K562 (cell line): ENCODE measurements at regions not wholly inside any gene's neighbourhood (a gene's known extent, or its start where the extent isn't known, plus 50 kb on each side); places are given as distances from the start of the nearest gene placed in this dataset.
A peak's percentile ranks its signal among the peaks of the same experiment; 100 is the strongest.

Experiments
- ATAC-seq: fragments of 200-7000 bp; cut with Tn5 transposase; 3 replicates; pipeline ENCODE4 v1.9.1; 2020; ENCODE audit warnings: moderate library complexity
- BruUV-seq: library from RNA; stranded (reverse); fragments of 400-500 nt; replicated peaks from 2 replicates; lab custom pipeline; 2021; lab: Mats Ljungman, UMichigan
- CTCF ChIA-PET: fragments of 300-600 bp; formaldehyde crosslinking; extraction: SDS; loops from one replicate; lab custom pipeline; 2021; ENCODE audit warnings: low intra/inter-chr PET ratio; lab: Yijun Ruan, JAX
- POLR2A ChIA-PET: fragments of 300-600, 350-650 bp; sonication (Branson Sonifier 250); formaldehyde crosslinking; extraction: SDS; loops from one replicate; lab custom pipeline; 2021; ENCODE audit warnings: antibody characterized with exemption, inconsistent platforms; lab: Yijun Ruan, JAX
- DNase-seq, 4 experiments: peaks; one replicate each; pipeline versions ENCODE4 v3.0.0 to v3.0.0-alpha.2; 2011 to 2018; ENCODE audit warnings: low spot score in 3 of 4, mixed read lengths in 3 of 4; ENCODE audit errors: extremely low read depth in 1 of 4
- FAIRE-seq: peaks from 2 replicates; lab custom pipeline; 2011; peaks lifted over from hg19 to GRCh38; lab: Jason Lieb, UNC
- H2AFZ ChIP-seq: 2 replicates; pipeline ENCODE4 v1.6.0; 2011; ENCODE audit warnings: low read depth, low read length, control low read depth, inconsistent platforms
- H3K27ac ChIP-seq: fragments of 200-600 bp; 3 replicates; pipeline ENCODE4 v1.8.0; 2011; ENCODE audit warnings: low read depth, mild to moderate bottlenecking, control low read depth, inconsistent platforms, low read length, moderate library complexity, mixed read lengths; ENCODE audit errors: extremely low read depth
- H3K27me3 ChIP-seq, 2 experiments: fragments of 300-600 bp in 1 of 2; 2 replicates in 1 of 2; 3 replicates in 1 of 2; pipeline versions ENCODE4 v1.6.0 to v1.8.0; 2011; ENCODE audit warnings: inconsistent platforms in 2 of 2, low read length in 2 of 2, mild to moderate bottlenecking in 1 of 2, mixed read lengths in 1 of 2, moderate library complexity in 1 of 2; ENCODE audit not compliant: control insufficient read depth in 2 of 2, insufficient read depth in 2 of 2
- H3K36me3 ChIP-seq: fragments of 300-600 bp; 3 replicates; pipeline ENCODE4 v1.8.0; 2011; ENCODE audit warnings: mild to moderate bottlenecking, low read length, inconsistent platforms; ENCODE audit not compliant: control insufficient read depth, insufficient read depth
- H3K4me1 ChIP-seq, 2 experiments: fragments of 200-600 bp in 1 of 2; replicated peaks in 1 of 2; 2 replicates in 1 of 2; 3 replicates in 1 of 2; pipeline versions ENCODE4 v1.5.1 to v1.8.0; 2011; ENCODE audit warnings: inconsistent platforms in 2 of 2, low read length in 2 of 2, mild to moderate bottlenecking in 1 of 2, mixed read lengths in 1 of 2, moderate library complexity in 1 of 2; ENCODE audit not compliant: control insufficient read depth in 2 of 2, insufficient read depth in 2 of 2
- H3K4me2 ChIP-seq: 2 replicates; pipeline ENCODE4 v1.6.1; 2011; ENCODE audit warnings: low read length, control low read depth, inconsistent platforms, mixed read lengths; ENCODE audit not compliant: insufficient read depth
- H3K4me3 ChIP-seq: fragments of 200-600 bp; sonication (generic), shearing (Covaris generic); 2 replicates; pipeline ENCODE4 v1.5.1; 2016; ENCODE audit warnings: control low read depth, inconsistent platforms
- H3K79me2 ChIP-seq: fragments of 200-600 bp; 3 replicates; pipeline ENCODE4 v1.8.0; 2011; ENCODE audit warnings: low read length, inconsistent platforms; ENCODE audit not compliant: control insufficient read depth, insufficient read depth
- H3K9ac ChIP-seq, 2 experiments: 2 replicates each; pipeline versions ENCODE4 v1.6.0 to v1.6.1; 2011; ENCODE audit warnings: low read depth in 2 of 2, low read length in 2 of 2, control low read depth in 1 of 2, inconsistent platforms in 1 of 2, mild to moderate bottlenecking in 1 of 2, mixed read lengths in 1 of 2; ENCODE audit not compliant: insufficient read depth in 1 of 2
- H3K9me1 ChIP-seq: one replicate; pipeline ENCODE4 v1.6.0; 2011; ENCODE audit warnings: inconsistent platforms, mild to moderate bottlenecking, low read length, moderate library complexity; ENCODE audit not compliant: control insufficient read depth, insufficient read depth
- H3K9me3 ChIP-seq: replicated peaks from 2 replicates; pipeline ENCODE4 v1.5.1; 2011; ENCODE audit warnings: low read depth, low read length, inconsistent platforms; ENCODE audit not compliant: control insufficient read depth, insufficient read depth
- H4K20me1 ChIP-seq: replicated peaks from 2 replicates; pipeline ENCODE4 v1.6.1; 2011; ENCODE audit warnings: low read length, inconsistent platforms, mixed read lengths; ENCODE audit not compliant: control insufficient read depth, insufficient read depth
- BMI1 ChIP-seq: fragments of 150-350 bp; IDR thresholded peaks from 2 replicates; pipeline ENCODE4 v1.6.1; 2014; ENCODE audit warnings: low read length
- CBX1 ChIP-seq: sonication (generic); IDR thresholded peaks from 2 replicates; pipeline ENCODE4 v1.6.1; 2016; ENCODE audit warnings: antibody characterized with exemption, low read depth, mild to moderate bottlenecking
- ERF ChIP-seq: fragments of 450-650 bp; formaldehyde crosslinking; IDR thresholded peaks from 2 replicates; pipeline ENCODE4 v1.4.0; 2020; ENCODE audit warnings: mild to moderate bottlenecking, mixed read lengths
- MAFG ChIP-seq: fragments of 450-650 bp; conservative IDR thresholded peaks from 2 replicates; pipeline ENCODE4 v1.6.1; 2016; ENCODE audit warnings: missing genetic modification characterization, missing compliant biosample characterization
- MYBL2 ChIP-seq, 2 experiments: fragments of 450-650 bp in 1 of 2; sonication (generic) in 1 of 2; formaldehyde crosslinking in 1 of 2; IDR thresholded peaks; 2 replicates each; pipeline versions ENCODE4 v1.6.1 to v1.8.1; 2017 to 2022; ENCODE audit warnings: borderline replicate concordance in 1 of 2, inconsistent platforms in 1 of 2, low read depth in 1 of 2, mild to moderate bottlenecking in 1 of 2, missing genetic modification reagents in 1 of 2, moderate library complexity in 1 of 2
- RBM25 ChIP-seq: fragments of 200-400 bp; formaldehyde crosslinking; IDR thresholded peaks from 2 replicates; pipeline ENCODE4 v1.6.1; 2018; ENCODE audit warnings: low read length, low read depth, moderate library complexity; ENCODE audit not compliant: severe bottlenecking
- VEZF1 ChIP-seq: fragments of 200-800 bp; sonication (Bioruptor generic); IDR thresholded peaks from 2 replicates; pipeline ENCODE4 v1.6.1; 2017; ENCODE audit warnings: missing genetic modification characterization, missing compliant biosample characterization
- ZNF134 ChIP-seq: fragments of 250-450 bp; sonication (Bioruptor Pico); conservative IDR thresholded peaks from 2 replicates; pipeline ENCODE4 v1.4.0; 2020
- ZNF316 ChIP-seq: fragments of 450-650 bp; IDR thresholded peaks from 2 replicates; pipeline ENCODE4 v1.6.1; 2016
- WGBS: fragments of 100-300 bp; shearing (Covaris generic); methylation state at CpG from one replicate; pipeline ENCODE4 v1.1.6; 2016; ENCODE audit warnings: low coverage, mixed read lengths; ENCODE audit not compliant: insufficient coverage; ENCODE audit errors: missing lambda C conversion rate; 5-methylcytosine and 5-hydroxymethylcytosine counted together
- in situ Hi-C: fragments of 300-500 bp; cut with MboI; formaldehyde crosslinking; loops from 4 replicates; pipeline ENCODE4 v1.15.0; 2018; ENCODE audit warnings: inconsistent platforms, mixed read lengths
- intact Hi-C: fragments of 100-400 bp; cut with micrococcal nuclease; formaldehyde crosslinking; loops from 2 replicates; pipeline ENCODE4 v1.14.2; 2022
- TF ChIP-seq, protein P1 (sequence below), 2 experiments: fragments of 250-450 bp in 1 of 2; fragments of 450-650 bp in 1 of 2; sonication (Bioruptor Pico) in 1 of 2; IDR thresholded peaks; 2 replicates each; pipeline versions ENCODE4 v1.6.1 to v1.8.0; 2016 to 2021; ENCODE audit warnings: mild to moderate bottlenecking in 2 of 2, moderate library complexity in 2 of 2, missing compliant biosample characterization in 1 of 2, missing genetic modification characterization in 1 of 2

- TF ChIP-seq MYBL2 (IDR thresholded peaks at IDR 0.05; ENCODE audit: low read depth): no peak
- TF ChIP-seq MYBL2 (CRISPR knock-in tag; IDR thresholded peaks at IDR 0.05; ENCODE audit: borderline replicate concordance): no peak
- TF ChIP-seq VEZF1: peak; percentile 15; the same call in 1 of the 2 replicates
- TF ChIP-seq MAFG: peak; percentile 65
- peak; percentile 57 for TF ChIP-seq ZNF316
- TF ChIP-seq ERF: 0 out of 2 replicates have a peak, but pooled peaks have one; percentile 8
- TF ChIP-seq, all 486 proteins: peak for 9
Measured at GRCh38 chr7:106377847-106378361, 93.1 kb upstream of the NAMPT start (continued).

GRCh38 chr7:106376026-106376799 is 91.4 kb upstream of the NAMPT start:
- Histone ChIP-seq H3K9ac (0 out of 4 replicates have a peak overlapping the region, but pooled peaks of 1 of the 2 experiments have one; percentile 31), H3K4me2 (no peak overlapping the region), H3K4me1 (peaks cover 0 to 23% of the 10 kb centered on the region in 2 experiments; a peak in 3 of 5 replicates), H3K27ac (no peak overlapping the region), H3K9me1 (no peaks in the 10 kb centered on the region), H3K36me3 (no peaks in the 10 kb centered on the region), H3K27me3 (no peaks in the 10 kb centered on the region), H3K79me2 (no peaks in the 10 kb centered on the region), H3K4me3 (no peak overlapping the region), H3K9me3 (no peaks in the 10 kb centered on the region), H2AFZ (peak overlapping the region; percentile 7; the same call in 1 of the 2 replicates), H4K20me1 (no peaks in the 10 kb centered on the region)
- CTCF ChIA-PET: no interaction called here
- FAIRE-seq: no peak
- TF ChIP-seq BMI1: no peak
- TF ChIP-seq, protein P1, sequence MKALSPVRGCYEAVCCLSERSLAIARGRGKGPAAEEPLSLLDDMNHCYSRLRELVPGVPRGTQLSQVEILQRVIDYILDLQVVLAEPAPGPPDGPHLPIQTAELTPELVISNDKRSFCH (CRISPR knock-in tag; IDR thresholded peaks at IDR 0.05): no peak
- TF ChIP-seq, protein P1 (tag; IDR thresholded peaks at IDR 0.05): no peak
- peak; percentile 97 for TF ChIP-seq ZNF134 (CRISPR knock-in tag)
- no peak for TF ChIP-seq CBX1
- peak; percentile 17 for TF ChIP-seq RBM25
- intact Hi-C loops: no loop called here
- DNase-seq: no peak
- ATAC-seq: no peak
- in situ Hi-C loops: no loop called here
- WGBS: 60% methylated on average over 3 of the region's 3 CpGs
- POLR2A ChIA-PET: interaction anchor here (0.8 to 1.9 kb wide), 5 partner anchors 9 to 49 kb away, joined by 3 to 7 read pairs (median 3); no protein-coding TSS in a partner anchor
- no TSS peak for BruUV-seq
